ENCODE measurements at regions not wholly inside any gene's neighbourhood (a gene's known extent, or its start where the extent isn't known, plus 50 kb on each side); places are given as distances from the start of the nearest gene placed in this dataset.

- TF ChIP-seq EZH2 (optimal IDR thresholded peaks at IDR 0.05; ENCODE audit: low read depth, low read length): no peak
- no peak for TF ChIP-seq CTCF (IDR thresholded peaks at IDR 0.05; ENCODE audit: low read length)
Measured at GRCh38 chr12:103128862-103129501, 171.5 kb downstream of the ASCL1 start.

Measured in MM.1S (cell line).